Activated CD8-positive, alpha-beta memory T cell treated with anti-CD3 and anti-CD28 coated beads, Interleukin-2, amount 50 U/mL, for 24 hours (primary cell): ENCODE measurements at regions not wholly inside any gene's neighbourhood (a gene's known extent, or its start where the extent isn't known, plus 50 kb on each side); places are given as distances from the start of the nearest gene placed in this dataset.
"Not testable (repeated sequence)": the region's sequence is repeated elsewhere in the genome, so short reads cannot be mapped to it uniquely, and the experiment has no call there.

Experiments used
- DNase-seq: peaks from one replicate; pipeline ENCODE4 v3.0.0-alpha.2; 2020; ENCODE audit errors: extremely low read depth

GRCh38 chr5:86977190-86977589, 290.5 kb upstream of the RASA1 start:
- DNase-seq = no peak

GRCh38 chr5:86977808-86978207, 289.9 kb upstream of the RASA1 start:
- DNase-seq = no peak

GRCh38 chr5:86979811-86980411, 287.8 kb upstream of the RASA1 start:
- DNase-seq = no peak

- no peak for DNase-seq
These were observed 285.8 kb upstream of the RASA1 start for GRCh38 chr5:86981898-86982297.

GRCh38 chr5:86983208-86983607, 284.5 kb upstream of the RASA1 start:
- DNase-seq = no peak

- DNase-seq = no peak
These were observed 280.8 kb upstream of the RASA1 start for GRCh38 chr5:86986837-86987236.

- DNase-seq = no peak
These were observed 270.2 kb upstream of the RASA1 start for GRCh38 chr5:86997516-86997915.

- DNase-seq = no peak
These were observed 267.7 kb upstream of the RASA1 start for GRCh38 chr5:86999951-87000350.

- DNase-seq = no peak
These were observed 265.2 kb upstream of the RASA1 start for GRCh38 chr5:87002485-87002884.

GRCh38 chr5:87004101-87004500, 263.6 kb upstream of the RASA1 start:
- no peak for DNase-seq

GRCh38 chr5:87007737-87008136, 259.9 kb upstream of the RASA1 start:
- DNase-seq = no peak

GRCh38 chr5:87008751-87009560, 258.7 kb upstream of the RASA1 start:
- DNase-seq = no peak

- no peak for DNase-seq
These were observed 256.9 kb upstream of the RASA1 start for GRCh38 chr5:87010736-87011135.

- DNase-seq = no peak
These were observed 251.8 kb upstream of the RASA1 start for GRCh38 chr5:87015901-87016300.

- no peak for DNase-seq
These were observed 247.4 kb upstream of the RASA1 start for GRCh38 chr5:87020099-87020934.

- no peak for DNase-seq
These were observed 245.3 kb upstream of the RASA1 start for GRCh38 chr5:87022415-87022814.

GRCh38 chr5:87027570-87027969, 240.1 kb upstream of the RASA1 start:
- no peak for DNase-seq

- no peak for DNase-seq
These were observed 237.7 kb upstream of the RASA1 start for GRCh38 chr5:87029951-87030350.

- DNase-seq = no peak
These were observed 237.0 kb upstream of the RASA1 start for GRCh38 chr5:87030699-87031098.

GRCh38 chr5:87034557-87034956, 233.1 kb upstream of the RASA1 start:
- no peak for DNase-seq

- no peak for DNase-seq
These were observed 225.1 kb upstream of the RASA1 start for GRCh38 chr5:87042554-87042953.

- DNase-seq = no peak
These were observed 219.5 kb upstream of the RASA1 start for GRCh38 chr5:87048156-87048555.

GRCh38 chr5:87049012-87049411, 218.7 kb upstream of the RASA1 start:
- not testable (repeated sequence) for DNase-seq
